Activated CD4-positive, alpha-beta T cell treated with anti-CD3 and anti-CD28 coated beads, Interleukin-2, amount 50 U/mL, for 24 hours (primary cell): ENCODE measurements at regions not wholly inside any gene's neighbourhood (a gene's known extent, or its start where the extent isn't known, plus 50 kb on each side); places are given as distances from the start of the nearest gene placed in this dataset.

Source experiments
- DNase-seq, 2 donors: peaks; one replicate each; pipeline ENCODE4 v3.0.0-alpha.2; 2020; ENCODE audit warnings: low read depth in 1 of 2, low spot score in 1 of 2

DNA sequence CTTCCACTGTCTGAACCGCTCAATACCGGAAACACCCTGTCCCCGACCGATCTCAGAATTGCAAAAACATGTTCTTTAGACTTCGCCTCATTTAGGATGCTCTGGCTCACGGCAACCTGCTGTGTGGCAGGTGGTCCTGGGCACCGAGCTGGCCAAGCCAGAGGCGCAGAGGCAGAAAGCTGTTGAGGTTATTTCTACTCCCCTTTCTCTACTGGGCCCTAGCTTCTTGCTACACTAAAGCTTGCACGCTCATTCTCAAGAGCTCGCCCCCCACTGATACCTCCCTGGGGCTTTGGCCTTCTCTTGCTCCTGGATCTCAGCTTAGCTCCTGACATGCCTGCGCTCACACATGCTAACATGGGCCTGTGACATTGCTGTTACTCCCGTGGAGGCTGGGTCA, 417.4 kb downstream of the LPIN1 start:
- DNase-seq: no peak

GRCh38 chr2:12164689-12165088, 418.3 kb downstream of the LPIN1 start:
- DNase-seq: no peak

DNA sequence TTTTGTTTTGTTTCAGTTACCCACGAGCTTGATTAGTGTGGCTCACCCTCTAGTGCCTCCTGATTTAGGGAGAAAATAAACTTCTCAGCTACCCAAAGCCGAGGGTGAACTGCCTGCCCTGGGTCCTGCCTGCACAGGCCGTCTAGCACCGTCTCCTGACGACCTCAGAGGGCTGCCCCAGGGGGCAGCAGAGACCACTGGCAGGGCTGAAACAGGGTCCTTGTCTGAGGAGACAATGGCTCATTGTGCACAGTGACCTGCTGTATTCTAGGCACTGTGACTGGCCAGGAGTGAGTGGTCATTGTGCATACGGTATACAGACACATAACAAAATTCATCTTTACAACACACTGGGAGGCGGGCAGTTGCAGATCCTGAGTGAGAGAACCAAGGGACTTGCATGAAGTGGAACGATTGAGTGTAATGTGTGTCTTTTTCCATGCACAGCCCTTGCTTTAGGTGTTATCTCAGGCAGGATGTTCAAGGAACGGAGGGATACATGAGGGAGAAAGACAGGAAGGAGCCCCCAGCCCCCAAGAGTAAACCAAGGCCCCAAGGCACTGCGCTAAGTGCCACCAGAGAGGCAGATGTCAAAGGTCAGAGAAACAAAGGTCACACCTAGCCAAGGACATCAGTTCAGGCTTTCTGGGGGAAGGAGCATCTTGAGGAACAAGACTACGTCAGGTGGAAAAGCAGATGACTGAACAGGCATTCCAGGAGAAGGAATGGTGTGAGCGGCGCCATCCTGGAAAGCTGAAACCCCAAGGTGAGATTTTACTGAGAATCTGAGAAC, 421.3 kb downstream of the LPIN1 start:
- no peak for DNase-seq

GRCh38 chr2:12168354-12168753, 421.9 kb downstream of the LPIN1 start:
- no peak for DNase-seq

- no peak for DNase-seq
Measured at GRCh38 chr2:12168791-12169388, 422.5 kb downstream of the LPIN1 start.

GRCh38 chr2:12169721-12170120, 423.3 kb downstream of the LPIN1 start:
- DNase-seq: no peak

DNA sequence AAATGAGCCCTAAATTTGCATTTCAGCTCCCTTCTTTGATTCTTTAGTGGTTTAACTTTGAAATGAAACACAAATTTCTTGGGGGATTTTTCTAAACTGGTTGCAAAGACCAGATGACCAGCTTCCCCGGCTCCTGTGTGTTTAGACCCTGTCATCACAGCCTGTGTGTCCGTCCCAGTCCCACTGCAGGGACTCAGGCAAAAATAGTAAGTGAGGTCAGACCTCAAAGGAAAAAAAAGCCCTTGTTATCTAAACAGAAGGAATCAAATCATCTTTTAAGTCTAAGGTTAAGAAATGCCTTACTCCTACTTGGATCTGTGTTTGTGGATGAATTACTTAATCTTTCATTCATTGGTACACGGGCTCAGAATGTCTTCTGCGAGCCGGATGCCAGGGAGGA, 423.7 kb downstream of the LPIN1 start:
- DNase-seq: no peak

DNA sequence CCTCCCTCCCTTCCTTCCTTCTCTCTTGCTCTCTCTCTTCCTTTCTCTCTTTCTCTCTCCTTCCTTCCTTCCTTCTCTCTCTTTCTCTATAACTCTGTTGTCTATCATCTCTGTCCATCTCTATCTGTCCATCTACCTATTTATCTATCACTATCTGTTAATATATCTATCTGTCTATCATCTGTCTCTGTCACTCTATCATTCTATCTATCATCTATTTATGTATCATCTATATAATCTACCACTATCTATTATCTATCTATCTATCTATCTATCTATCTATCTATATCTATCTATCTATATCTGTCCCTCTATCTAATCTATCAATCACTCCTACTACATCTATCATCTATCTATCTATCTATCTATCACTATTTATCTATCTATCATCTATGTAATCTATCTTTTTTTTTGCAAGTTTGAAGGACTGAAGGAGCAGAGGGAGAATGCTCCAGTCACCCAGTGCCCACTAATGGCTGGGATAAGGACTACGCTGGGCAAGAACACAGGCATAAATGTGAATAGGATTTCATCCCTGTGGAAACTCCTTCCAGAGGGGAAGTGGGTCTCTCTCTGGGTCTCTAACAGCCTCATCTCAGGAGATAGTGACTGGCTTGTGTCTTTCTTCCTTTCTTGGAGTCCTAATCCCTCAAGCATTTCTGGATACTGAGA, 427.0 kb downstream of the LPIN1 start:
- DNase-seq: no peak

GRCh38 chr2:12173943-12174340, 427.5 kb downstream of the LPIN1 start:
- no peak for DNase-seq

DNA sequence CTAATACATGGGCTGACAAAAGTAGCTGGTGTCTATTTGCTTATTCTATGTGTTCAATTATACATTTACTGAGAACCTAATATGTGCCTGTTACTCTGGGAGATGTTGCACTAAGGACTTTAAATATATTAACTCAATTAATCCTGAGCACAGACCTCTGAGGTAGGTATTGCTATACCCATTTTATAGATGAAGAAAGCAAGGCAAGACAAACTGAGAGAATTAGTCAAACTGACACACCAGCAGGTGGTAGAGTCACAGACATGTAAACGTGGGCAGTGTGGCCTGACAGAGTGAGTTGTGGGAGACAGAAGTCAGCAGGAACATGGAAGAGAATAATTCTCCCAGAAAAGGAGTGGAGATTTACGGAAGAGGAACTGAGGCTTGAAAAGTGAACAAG, 428.9 kb downstream of the LPIN1 start:
- no peak for DNase-seq

GRCh38 chr2:12176623-12177454, 430.4 kb downstream of the LPIN1 start:
- no peak for DNase-seq

GRCh38 chr2:12177455-12178288, 431.2 kb downstream of the LPIN1 start:
- no peak for DNase-seq

GRCh38 chr2:12178289-12179080, 432.1 kb downstream of the LPIN1 start:
- no peak for DNase-seq

- DNase-seq: no peak
Measured at GRCh38 chr2:12180031-12180430, 433.6 kb downstream of the LPIN1 start.

GRCh38 chr2:12183032-12183645, 436.7 kb downstream of the LPIN1 start:
- no peak for DNase-seq

GRCh38 chr2:12192762-12193161, 446.3 kb downstream of the LPIN1 start:
- no peak for DNase-seq

GRCh38 chr2:12194968-12195367, 448.5 kb downstream of the LPIN1 start:
- no peak for DNase-seq

DNA sequence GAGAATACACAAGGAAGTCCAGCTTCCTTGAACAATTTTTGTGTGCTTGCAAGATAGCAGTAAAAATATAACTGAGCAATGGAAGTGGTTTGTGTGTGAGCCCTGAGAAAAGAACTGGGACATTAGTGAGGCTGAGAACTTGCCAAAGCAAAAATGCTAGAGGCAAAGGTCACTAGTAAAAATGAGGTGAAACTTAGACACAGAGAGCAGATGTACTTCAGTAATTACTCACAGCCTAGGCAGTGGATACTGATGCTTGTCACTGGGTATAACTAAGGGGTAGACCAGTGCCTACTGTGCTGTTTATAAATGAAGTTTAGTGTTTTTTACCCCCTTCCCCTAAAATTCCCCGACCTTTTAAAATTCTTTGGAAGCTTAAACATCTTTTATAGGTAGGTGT, 450.1 kb downstream of the LPIN1 start:
- DNase-seq: no peak

DNA sequence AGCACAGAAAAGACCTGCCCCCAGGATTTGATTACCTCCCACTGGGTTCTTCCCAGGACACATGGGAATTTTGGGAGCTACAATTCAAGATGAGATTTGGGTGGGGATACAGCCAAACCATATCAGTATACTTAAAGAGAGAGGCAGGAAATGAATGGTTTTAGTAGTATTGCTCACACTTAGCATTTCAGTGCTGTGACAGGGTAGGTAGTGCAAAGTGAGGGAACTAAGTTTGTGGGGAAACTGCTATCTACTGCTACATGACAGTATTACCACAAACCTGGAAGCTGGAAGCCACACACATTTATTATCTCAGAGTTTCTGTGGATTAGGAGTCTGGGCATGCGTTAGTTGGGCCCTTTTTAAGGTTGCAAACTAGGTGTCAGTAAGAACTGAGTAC, 450.7 kb downstream of the LPIN1 start:
- DNase-seq: no peak
